ENCODE measurements at regions not wholly inside any gene's neighbourhood (a gene's known extent, or its start where the extent isn't known, plus 50 kb on each side); places are given as distances from the start of the nearest gene placed in this dataset.
"Not testable (repeated sequence)": the region's sequence is repeated elsewhere in the genome, so short reads cannot be mapped to it uniquely, and the experiment has no call there.

DNA sequence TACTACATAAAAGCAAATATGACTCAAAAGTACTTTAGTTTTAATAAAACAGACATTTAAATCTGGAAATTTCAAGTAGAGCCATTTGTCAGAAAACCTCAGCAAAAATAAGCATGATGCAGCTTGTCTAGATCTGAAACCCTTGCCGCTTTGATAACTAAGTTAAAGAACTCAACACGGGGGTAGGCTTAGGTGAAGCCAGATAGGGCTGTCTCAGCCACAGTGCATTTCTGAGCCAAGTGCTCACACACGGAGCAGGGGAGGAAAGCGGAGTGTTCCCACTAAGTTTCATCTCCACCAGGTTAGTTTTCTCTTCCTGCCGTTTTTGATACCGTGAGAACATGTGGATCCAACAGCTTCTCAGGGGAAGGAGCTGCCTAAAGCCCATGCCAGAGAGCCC, 303.5 kb downstream of the BCL2L11 start:
- not testable (repeated sequence) for DNase-seq (ENCODE audit: low read depth in 2 of 2)

DNA sequence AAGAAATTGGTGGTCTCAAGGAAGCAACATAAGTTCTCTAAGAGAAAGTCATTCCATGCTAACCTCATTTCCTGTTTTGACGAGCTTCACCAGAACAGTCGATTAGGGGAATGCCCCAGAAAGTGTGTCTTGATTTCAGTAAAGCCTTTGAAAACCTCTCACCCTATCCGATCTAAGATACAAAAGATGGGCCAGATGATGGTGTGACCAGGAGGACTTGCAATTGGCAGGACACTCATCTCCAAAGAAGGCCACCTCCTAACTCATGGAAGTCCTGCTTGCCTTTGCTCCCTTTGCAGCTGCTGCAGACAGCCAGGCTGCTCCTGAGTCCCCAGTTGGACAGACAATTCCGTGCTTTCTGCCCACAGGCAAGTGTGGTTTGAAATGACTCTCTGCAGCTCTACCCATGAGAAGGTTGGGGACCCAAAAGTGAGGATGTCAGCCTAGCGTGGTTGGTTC, 304.2 kb downstream of the BCL2L11 start:
- peak in 1 of 2 donors; percentile 30 for DNase-seq (ENCODE audit: low read depth in 2 of 2)

GRCh38 chr2:111425789-111426201, 305.1 kb downstream of the BCL2L11 start:
- DNase-seq (ENCODE audit: low read depth in 2 of 2) = not testable (repeated sequence)

GRCh38 chr2:111427346-111427745, 306.6 kb downstream of the BCL2L11 start:
- DNase-seq (ENCODE audit: low read depth in 2 of 2) = not testable (repeated sequence)

DNA sequence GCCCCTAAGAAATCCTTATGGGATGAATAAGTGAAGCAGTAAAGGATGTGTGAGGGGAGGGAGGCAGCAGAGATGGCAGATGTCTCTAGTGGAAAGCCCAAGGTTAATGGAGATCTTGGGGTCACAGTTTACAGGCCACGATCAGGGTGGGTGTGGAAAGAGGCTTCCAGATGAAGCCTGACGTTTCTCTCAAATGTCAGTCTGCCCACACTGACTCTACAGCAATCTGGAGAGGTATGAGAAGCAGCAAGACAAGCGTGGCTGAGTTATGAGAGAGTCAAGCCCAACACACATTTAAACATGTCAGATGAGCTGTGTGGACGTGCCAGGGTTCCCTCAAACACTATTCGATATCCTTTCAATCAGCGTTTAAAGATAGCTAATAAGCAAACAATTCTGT, 308.2 kb downstream of the BCL2L11 start:
- DNase-seq (ENCODE audit: low read depth in 2 of 2) = not testable (repeated sequence)

- DNase-seq (ENCODE audit: low read depth in 2 of 2) = not testable (repeated sequence)
These were observed 308.6 kb downstream of the BCL2L11 start for GRCh38 chr2:111429353-111429752.

DNA sequence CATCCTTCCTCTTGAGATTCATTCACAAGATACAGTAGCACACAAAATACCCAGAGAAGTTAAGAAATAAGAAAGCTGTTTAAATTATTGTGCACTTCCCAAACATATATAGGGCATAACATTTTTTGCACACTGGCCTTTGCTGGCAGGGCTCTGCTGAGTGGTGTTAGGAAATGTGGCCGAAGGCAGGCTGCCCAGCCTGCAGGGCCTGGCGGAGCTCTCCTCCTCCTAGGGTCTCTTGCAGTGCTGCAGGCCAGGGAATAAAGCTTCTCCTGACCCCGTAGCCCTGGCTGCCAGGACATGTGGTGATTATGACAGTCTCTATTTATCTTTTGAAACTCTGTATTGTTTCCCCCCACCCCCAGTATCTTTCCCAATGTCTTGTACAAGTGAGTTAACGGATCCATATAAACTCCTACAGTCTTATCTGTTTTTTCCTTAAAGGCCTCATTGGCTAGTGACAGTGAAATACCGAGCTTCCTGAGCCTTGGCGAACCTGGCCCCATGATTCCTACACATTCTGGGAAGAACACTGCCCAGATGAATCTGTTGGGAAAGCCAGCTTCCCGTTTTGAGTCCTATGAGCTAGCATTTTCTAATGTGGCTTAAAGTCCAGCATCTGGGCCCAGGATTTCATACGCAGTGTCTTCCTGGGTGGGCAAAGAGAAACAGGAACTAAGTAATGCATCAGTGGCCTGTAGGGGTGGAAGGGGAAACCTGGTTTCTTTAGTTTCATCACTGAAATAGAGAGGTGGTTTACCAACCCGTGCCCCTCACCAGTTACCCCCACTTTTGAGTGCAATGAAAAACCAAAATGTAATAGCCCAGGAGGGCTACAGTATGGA, 310.3 kb downstream of the BCL2L11 start:
- DNase-seq (ENCODE audit: low read depth in 2 of 2) = not testable (repeated sequence)

DNA sequence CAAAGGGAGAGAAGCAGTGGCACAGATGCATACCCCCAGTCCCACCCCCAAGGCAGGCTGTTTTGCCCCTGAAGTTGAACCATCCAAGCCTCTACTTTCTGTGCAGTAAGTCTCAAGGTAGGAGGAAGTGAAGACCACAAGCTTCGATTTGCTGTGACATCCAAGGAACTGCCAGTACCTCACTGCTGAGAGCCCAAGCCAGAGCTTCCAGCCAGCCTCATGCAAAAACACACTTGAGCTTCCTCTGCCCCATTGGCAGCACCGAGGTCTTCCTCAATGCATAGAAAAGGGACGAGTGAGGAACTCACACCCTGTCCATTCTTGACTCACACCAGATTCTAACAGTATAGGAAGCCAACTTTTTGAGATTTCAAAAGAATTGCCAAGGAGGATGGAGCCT, 311.7 kb downstream of the BCL2L11 start:
- DNase-seq (ENCODE audit: low read depth in 2 of 2) = not testable (repeated sequence)

DNA sequence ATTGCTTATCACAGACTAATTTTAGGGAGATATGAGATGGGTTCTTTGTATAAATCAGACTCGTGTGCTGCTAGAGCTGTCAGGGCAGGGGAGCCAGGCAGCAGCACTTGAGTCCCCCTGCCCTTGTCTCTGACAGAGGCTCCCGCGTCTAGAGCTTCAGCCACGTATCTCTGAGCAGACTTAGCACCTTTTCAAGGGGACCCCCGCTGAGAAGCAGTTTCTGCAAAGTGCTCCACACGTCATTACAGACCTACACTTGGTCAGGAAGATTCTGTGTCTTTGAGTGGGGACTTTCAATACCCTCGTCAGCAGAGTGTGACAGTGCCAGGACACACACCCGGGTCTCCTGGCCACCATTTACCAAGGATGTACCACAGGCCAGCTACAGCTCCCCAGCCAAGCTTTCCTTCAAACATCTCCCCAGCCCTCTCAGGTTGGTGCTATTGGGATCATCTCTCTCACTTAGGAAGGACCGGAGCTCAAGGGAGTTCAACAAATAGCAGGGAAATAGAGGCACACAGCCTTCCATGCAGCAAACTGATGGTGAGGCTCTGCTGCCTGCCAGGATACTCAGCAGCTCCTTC, 312.3 kb downstream of the BCL2L11 start:
- DNase-seq (ENCODE audit: low read depth in 2 of 2) = not testable (repeated sequence)

- DNase-seq (ENCODE audit: low read depth in 2 of 2) = not testable (repeated sequence)
These were observed 313.3 kb downstream of the BCL2L11 start for GRCh38 chr2:111433892-111434607.

DNA sequence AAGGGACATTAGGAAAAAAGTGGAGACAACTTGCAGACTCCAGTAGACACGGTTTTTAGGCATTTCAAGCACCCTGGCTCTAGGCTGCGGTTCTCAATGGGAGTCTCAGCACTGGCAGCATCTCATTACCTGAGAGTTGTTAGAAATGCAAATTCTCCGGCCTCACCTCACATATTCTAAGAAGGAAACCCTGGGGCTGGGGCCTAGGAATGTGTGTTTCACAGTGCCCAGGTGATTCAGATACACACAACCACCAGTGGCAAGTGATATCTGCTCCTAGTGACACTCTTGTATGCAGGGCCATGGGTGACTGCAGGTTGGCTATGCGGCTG, 313.9 kb downstream of the BCL2L11 start:
- not testable (repeated sequence) for DNase-seq (ENCODE audit: low read depth in 2 of 2)

DNA sequence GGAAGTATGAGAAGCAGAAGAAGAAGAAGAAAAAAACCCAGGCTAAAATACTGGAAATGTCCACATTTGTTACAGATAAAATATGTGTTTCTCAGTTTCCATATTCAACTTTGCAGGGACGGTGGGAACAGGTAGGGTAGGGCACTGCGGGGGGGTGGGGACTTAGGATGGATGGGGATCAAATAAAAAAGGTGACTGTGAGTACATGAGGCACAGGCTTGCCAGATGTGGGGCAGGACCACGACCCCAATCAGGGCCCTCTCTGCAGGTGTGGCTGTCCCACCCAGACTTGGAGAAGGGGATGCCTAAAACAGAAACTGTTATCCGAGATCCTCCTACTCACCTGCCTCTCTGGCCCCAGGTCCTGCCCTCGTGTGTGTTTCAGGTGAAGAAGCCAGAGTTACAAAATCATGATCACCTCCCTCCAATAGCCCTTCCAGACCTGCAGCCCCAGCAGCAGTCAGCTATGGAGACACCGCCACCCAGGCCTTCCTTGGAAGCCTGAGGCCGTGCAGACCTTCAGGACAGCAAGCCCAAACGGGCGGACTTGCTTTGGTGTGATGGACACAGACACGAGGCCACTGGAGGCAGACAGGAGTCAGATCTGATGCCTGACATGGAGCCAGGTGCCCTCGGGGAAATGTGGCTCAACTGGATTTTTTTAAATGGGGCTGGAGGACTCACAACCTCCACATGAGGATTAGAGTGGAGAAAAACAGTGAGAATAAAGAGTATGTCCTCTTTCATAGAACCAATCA, 315.0 kb downstream of the BCL2L11 start:
- DNase-seq (ENCODE audit: low read depth in 2 of 2) = not testable (repeated sequence)

DNA sequence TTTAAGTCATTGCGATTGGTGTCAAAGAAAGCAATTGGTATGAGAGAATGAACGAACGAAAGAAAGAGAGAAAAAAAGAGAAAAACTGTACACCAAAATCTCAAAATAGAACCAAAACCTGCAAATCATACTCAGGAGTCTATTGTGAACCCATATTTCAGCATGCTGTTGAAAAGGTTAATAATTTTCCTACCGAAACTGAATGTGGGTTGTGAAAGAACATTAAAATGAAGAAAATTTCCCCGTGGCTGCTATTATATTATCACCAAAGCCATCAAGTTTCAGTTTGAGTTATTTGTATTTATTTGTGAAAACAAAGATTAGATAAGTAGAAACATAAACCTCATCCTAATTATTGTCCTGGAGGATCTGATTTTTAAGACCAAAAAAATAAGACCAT, 315.7 kb downstream of the BCL2L11 start:
- DNase-seq (ENCODE audit: low read depth in 2 of 2) = not testable (repeated sequence)

- not testable (repeated sequence) for DNase-seq (ENCODE audit: low read depth in 2 of 2)
These were observed 316.7 kb downstream of the BCL2L11 start for GRCh38 chr2:111437288-111437990.

DNA sequence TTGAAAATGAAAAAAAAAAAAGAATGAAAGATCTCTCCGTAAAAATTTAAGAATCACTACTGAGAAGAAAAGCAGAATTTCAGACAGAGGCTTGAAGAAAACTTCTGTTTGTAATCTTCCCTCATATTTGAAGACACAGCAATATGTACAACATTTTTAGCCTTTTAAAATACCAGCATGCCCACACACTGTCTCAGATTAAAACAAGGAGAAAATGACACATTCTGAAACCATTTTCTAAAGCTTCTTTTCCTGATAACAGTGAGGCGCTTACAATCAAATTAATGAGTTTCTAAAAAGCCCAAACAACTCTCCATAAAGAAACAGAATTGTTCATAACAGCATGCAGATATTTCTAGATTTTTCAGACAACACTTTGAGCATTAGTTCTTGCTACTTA, 317.4 kb downstream of the BCL2L11 start:
- DNase-seq (ENCODE audit: low read depth in 2 of 2) = not testable (repeated sequence)

GRCh38 chr2:111439237-111439636, 318.5 kb downstream of the BCL2L11 start:
- not testable (repeated sequence) for DNase-seq (ENCODE audit: low read depth in 2 of 2)

GRCh38 chr2:111441614-111442013, 320.9 kb downstream of the BCL2L11 start:
- DNase-seq (ENCODE audit: low read depth in 2 of 2) = not testable (repeated sequence)

DNA sequence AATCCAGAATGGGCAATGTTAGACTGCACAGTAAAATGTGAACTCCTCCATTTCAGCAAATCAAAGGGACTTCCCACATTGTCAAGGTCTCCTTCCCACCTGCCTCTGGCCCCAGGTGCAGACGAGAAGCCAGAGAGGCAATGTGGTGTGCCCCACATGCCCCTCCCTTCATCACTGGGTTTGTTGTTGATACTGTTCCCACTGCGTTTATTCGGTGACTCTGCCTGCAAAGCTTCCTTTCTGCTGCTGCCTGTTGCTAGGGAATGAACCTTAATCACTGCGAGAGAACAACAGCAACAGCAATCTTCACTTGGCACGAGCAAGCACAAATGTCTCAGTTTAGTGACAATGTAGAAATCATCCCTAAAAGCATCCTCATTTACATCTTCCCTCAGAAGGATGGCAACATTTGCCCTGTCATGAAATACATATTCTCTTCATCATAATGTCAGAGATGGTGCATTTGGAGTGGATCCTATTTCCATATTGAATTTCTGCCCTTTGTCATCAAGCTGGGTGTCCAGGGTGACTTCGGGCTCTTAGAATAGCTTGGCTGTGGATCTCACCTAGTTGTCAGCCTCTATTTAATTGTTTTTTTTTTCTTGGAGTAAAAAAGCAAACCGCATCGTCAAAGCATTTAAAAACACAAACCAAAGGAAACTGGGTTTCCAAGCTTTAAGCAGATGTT, 322.2 kb downstream of the BCL2L11 start:
- not testable (repeated sequence) for DNase-seq (ENCODE audit: low read depth in 2 of 2)

DNA sequence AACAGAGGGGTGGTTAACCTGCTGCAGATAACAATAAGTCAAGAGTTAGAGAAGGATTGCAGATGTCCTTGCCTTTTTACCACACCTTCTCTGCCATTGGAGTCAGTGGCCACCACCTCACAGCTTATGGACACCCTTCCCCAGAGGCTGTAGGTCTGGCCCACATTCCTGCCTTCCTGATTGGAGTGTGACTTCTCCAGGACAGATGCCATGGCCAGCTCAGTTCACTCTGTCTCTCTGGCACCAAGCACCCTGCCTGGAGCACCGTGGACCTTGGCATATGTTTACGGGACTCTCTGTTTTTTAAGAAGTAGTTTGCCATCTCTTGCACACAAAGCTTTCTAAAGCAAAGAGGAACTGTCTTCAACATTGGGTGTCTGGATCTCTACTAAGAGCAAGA, 323.8 kb downstream of the BCL2L11 start:
- DNase-seq (ENCODE audit: low read depth in 2 of 2) = not testable (repeated sequence)

DNA sequence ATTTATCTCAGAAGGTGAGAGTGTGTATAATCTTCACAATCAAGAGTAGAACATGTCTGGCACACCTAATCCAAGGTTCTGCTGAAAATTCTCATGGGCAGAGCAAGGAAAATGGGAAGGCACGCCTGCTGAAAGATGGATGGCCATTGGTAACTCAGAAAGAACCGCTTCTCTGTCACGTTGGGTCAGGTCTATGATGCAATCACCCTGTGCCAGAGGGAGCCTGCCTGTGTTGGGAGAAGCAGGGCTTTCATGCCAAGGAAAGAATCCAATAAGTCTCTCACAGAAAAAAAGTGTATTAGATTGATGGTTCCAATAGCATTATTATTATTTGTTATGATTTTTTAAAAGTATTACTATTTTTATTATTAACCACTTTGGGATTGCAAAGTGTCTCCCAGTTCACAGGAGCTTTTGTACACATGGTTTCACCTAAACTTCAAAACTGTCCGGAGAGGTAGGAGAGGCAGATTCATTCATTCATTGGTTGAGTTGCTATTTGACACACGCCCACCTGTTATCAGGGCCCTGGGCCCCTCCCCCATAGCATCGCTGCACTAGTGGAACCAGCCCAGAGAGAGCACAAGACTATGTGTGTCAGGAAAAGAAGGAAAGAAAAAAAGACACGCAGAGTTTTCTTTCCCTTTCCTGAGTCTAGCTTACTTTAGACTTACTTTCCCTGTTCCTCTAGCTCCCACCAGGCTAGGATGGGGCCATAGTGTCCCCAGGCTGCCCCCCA, 324.6 kb downstream of the BCL2L11 start:
- DNase-seq (ENCODE audit: low read depth in 2 of 2) = not testable (repeated sequence)
